HCT116 (cell line): ENCODE measurements at regions not wholly inside any gene's neighbourhood (a gene's known extent, or its start where the extent isn't known, plus 50 kb on each side); places are given as distances from the start of the nearest gene placed in this dataset.

Experiments used
- ATAC-seq: fragments of 200-7000 bp; cut with Tn5 transposase; 2 replicates; pipeline ENCODE4 v1.9.1; 2020; ENCODE audit warnings: mild to moderate bottlenecking, moderate library complexity
- BruUV-seq: library from RNA; stranded (reverse); fragments of 400-500 nt; replicated peaks from 2 replicates; lab custom pipeline; 2021; lab: Mats Ljungman, UMichigan
- CTCF ChIA-PET: fragments of 300-600 bp; sonication (Branson Sonifier 250); formaldehyde crosslinking; loops from one replicate; lab custom pipeline; 2021; ENCODE audit warnings: antibody characterized with exemption; lab: Charles Lee
- POLR2A ChIA-PET: fragments of 300-600, 350-600 bp; sonication (Branson Sonifier 250); formaldehyde crosslinking; loops from one replicate; lab custom pipeline; 2021; ENCODE audit warnings: antibody characterized with exemption; lab: Charles Lee
- RAD21 ChIA-PET, 2 experiments: fragments of 300-600 bp; sonication (Branson Sonifier 250); formaldehyde crosslinking; loops; one replicate each; lab custom pipeline; 2023; ENCODE audit warnings: low total read pairs in 2 of 2; ENCODE audit not compliant: uncharacterized antibody in 2 of 2, unreplicated experiment in 2 of 2, low non-redundant PET in 1 of 2; lab: Charles Lee
- DNase-seq: peaks from one replicate; pipeline ENCODE4 v3.0.0-alpha.2; 2010; ENCODE audit warnings: low read depth, low spot score
- H2AFZ ChIP-seq: fragments of 200-600 bp; shearing (Covaris generic), sonication (generic); 2 replicates; pipeline ENCODE4 v1.6.1; 2017; ENCODE audit warnings: low read depth, mixed run types, mixed read lengths, antibody characterized with exemption, low read length; ENCODE audit not compliant: poor library complexity, severe bottlenecking
- H3K27ac ChIP-seq: 2 replicates; pipeline ENCODE4 v1.5.1; 2012; ENCODE audit warnings: low read depth, low read length
- H3K27me3 ChIP-seq: fragments of 200-600 bp; sonication (generic); 2 replicates; pipeline ENCODE4 v1.6.1; 2016; ENCODE audit warnings: mixed run types, low read length, mixed read lengths; ENCODE audit not compliant: insufficient read depth
- H3K36me3 ChIP-seq, 2 experiments: fragments of 200-500 bp in 1 of 2; fragments of 200-600 bp in 1 of 2; sonication (Bioruptor generic) in 1 of 2; sonication (generic) in 1 of 2; 2 replicates each; pipeline versions ENCODE4 v1.5.1 to v1.6.1; 2014 to 2016; ENCODE audit warnings: low read length in 2 of 2, inconsistent platforms in 1 of 2, mixed read lengths in 1 of 2, mixed run types in 1 of 2; ENCODE audit not compliant: insufficient read depth in 2 of 2, control insufficient read depth in 1 of 2
- H3K4me1 ChIP-seq, 2 experiments: fragments of 200-600 bp in 1 of 2; sonication (generic) in 1 of 2; 2 replicates each; pipeline versions ENCODE4 v1.5.1 to v1.6.1; 2012 to 2017; ENCODE audit warnings: low read length in 2 of 2, inconsistent platforms in 1 of 2, mild to moderate bottlenecking in 1 of 2, mixed read lengths in 1 of 2, mixed run types in 1 of 2, moderate library complexity in 1 of 2; ENCODE audit not compliant: insufficient read depth in 2 of 2, control insufficient read depth in 1 of 2
- H3K4me2 ChIP-seq: fragments of 200-600 bp; sonication (generic); 2 replicates; pipeline ENCODE4 v1.6.1; 2017; ENCODE audit warnings: mixed run types, low read length, mixed read lengths
- H3K4me3 ChIP-seq, 2 experiments: fragments of 200-600 bp in 1 of 2; sonication (generic) in 1 of 2; replicated peaks in 1 of 2; 2 replicates each; pipeline ENCODE4 v1.5.1; 2011 to 2016; ENCODE audit warnings: low read length in 2 of 2, control low read depth in 1 of 2, low read depth in 1 of 2, mild to moderate bottlenecking in 1 of 2, mixed read lengths in 1 of 2, mixed run types in 1 of 2
- H3K79me2 ChIP-seq: fragments of 200-600 bp; sonication (generic); 2 replicates; pipeline ENCODE4 v1.6.1; 2017; ENCODE audit warnings: mild to moderate bottlenecking, mixed run types, low read length, moderate library complexity, mixed read lengths; ENCODE audit not compliant: insufficient read depth
- H3K9ac ChIP-seq: fragments of 200-600 bp; sonication (generic); 2 replicates; pipeline ENCODE4 v1.6.1; 2016; ENCODE audit warnings: low read length, mixed read lengths
- H3K9me2 ChIP-seq: fragments of 200-600 bp; sonication (generic), shearing (Covaris generic); 2 replicates; pipeline ENCODE4 v1.6.1; 2017; ENCODE audit warnings: mixed run types, mild to moderate bottlenecking, moderate library complexity; ENCODE audit not compliant: insufficient read depth
- H3K9me3 ChIP-seq, 2 experiments: fragments of 200-500 bp in 1 of 2; fragments of 200-600 bp in 1 of 2; sonication (Bioruptor generic) in 1 of 2; sonication (generic) in 1 of 2; 2 replicates each; pipeline ENCODE4 v1.6.1; 2014 to 2017; ENCODE audit warnings: low read length in 2 of 2, mixed read lengths in 2 of 2, inconsistent platforms in 1 of 2, low read depth in 1 of 2, mild to moderate bottlenecking in 1 of 2, mixed run types in 1 of 2, moderate library complexity in 1 of 2; ENCODE audit not compliant: control insufficient read depth in 1 of 2, insufficient read depth in 1 of 2
- H4K20me1 ChIP-seq: fragments of 200-600 bp; sonication (generic), shearing (Covaris generic); 2 replicates; pipeline ENCODE4 v1.6.1; 2017; ENCODE audit warnings: mixed run types, mild to moderate bottlenecking, moderate library complexity; ENCODE audit not compliant: insufficient read depth
- CBX3 ChIP-seq: IDR thresholded peaks from 2 replicates; pipeline ENCODE4 v1.6.1; 2012; ENCODE audit warnings: low read depth
- CEBPB ChIP-seq: IDR thresholded peaks from 2 replicates; pipeline ENCODE4 v1.6.1; 2012; ENCODE audit warnings: low read depth
- EGR1 ChIP-seq: IDR thresholded peaks from 2 replicates; pipeline ENCODE4 v1.6.1; 2012; ENCODE audit warnings: low read depth
- ELF1 ChIP-seq: IDR thresholded peaks from 2 replicates; pipeline ENCODE4 v1.6.1; 2012; ENCODE audit warnings: low read depth, borderline replicate concordance
- EZH2 ChIP-seq: fragments of 200-600 bp; sonication (generic); IDR thresholded peaks from 2 replicates; pipeline ENCODE4 v1.6.1; 2017; ENCODE audit warnings: antibody characterized with exemption, mixed run types
- EZH2phosphoT487 ChIP-seq: fragments of 200-600 bp; IDR thresholded peaks from 2 replicates; pipeline ENCODE4 v1.6.1; 2018; ENCODE audit warnings: antibody characterized with exemption, borderline replicate concordance
- FOSL1 ChIP-seq: IDR thresholded peaks from 2 replicates; pipeline ENCODE4 v1.6.1; 2012; ENCODE audit warnings: low read depth
- POLR2A ChIP-seq: IDR thresholded peaks from 2 replicates; pipeline ENCODE4 v1.7.0; 2011; ENCODE audit warnings: borderline replicate concordance; ENCODE audit not compliant: insufficient read depth, insufficient read length; ENCODE audit errors: extremely low read depth
- POLR2AphosphoS5 ChIP-seq: IDR thresholded peaks from 2 replicates; pipeline ENCODE4 v1.6.1; 2011; ENCODE audit warnings: mild to moderate bottlenecking, low read depth, low read length, moderate library complexity
- RAD21 ChIP-seq: IDR thresholded peaks from 2 replicates; pipeline ENCODE4 v1.6.1; 2012; ENCODE audit warnings: low read depth, mild to moderate bottlenecking
- SP1 ChIP-seq: IDR thresholded peaks from 2 replicates; pipeline ENCODE4 v1.6.1; 2012; ENCODE audit warnings: low read depth
- SRF ChIP-seq: IDR thresholded peaks from 2 replicates; pipeline ENCODE4 v1.6.1; 2012; ENCODE audit warnings: low read depth
- TCF7L2 ChIP-seq: IDR thresholded peaks from 2 replicates; pipeline ENCODE4 v1.7.0; 2011; ENCODE audit warnings: borderline replicate concordance, inconsistent platforms; ENCODE audit not compliant: insufficient read depth, insufficient read length; ENCODE audit errors: extremely low read depth
- YY1 ChIP-seq: IDR thresholded peaks from 2 replicates; pipeline ENCODE4 v1.6.1; 2011; ENCODE audit warnings: low read length, low read depth, moderate library complexity, mild to moderate bottlenecking; ENCODE audit not compliant: insufficient replicate concordance; ENCODE audit errors: extremely low read depth
- ZFX ChIP-seq: fragments of 450-650 bp; IDR thresholded peaks from 2 replicates; pipeline ENCODE4 v1.6.1; 2017
- intact Hi-C: fragments of 100-400 bp; cut with micrococcal nuclease; formaldehyde crosslinking; loops from 2 replicates; pipeline ENCODE4 v1.10.0; 2022
- TF ChIP-seq, protein P1 (sequence below), 3 experiments: fragments of 200-600 bp in 1 of 3; sonication (generic) in 1 of 3; IDR thresholded peaks in 2 of 3; conservative IDR thresholded peaks in 1 of 3; 2 replicates each; pipeline ENCODE4 v1.5.1; 2012 to 2017; ENCODE audit warnings: low read depth in 2 of 3, low read length in 2 of 3, antibody characterized with exemption in 1 of 3, borderline replicate concordance in 1 of 3, control low read depth in 1 of 3, mild to moderate bottlenecking in 1 of 3, mixed read lengths in 1 of 3, mixed run types in 1 of 3, moderate library complexity in 1 of 3; ENCODE audit not compliant: insufficient read depth in 1 of 3
- TF ChIP-seq, protein P2 (sequence below): IDR thresholded peaks from 2 replicates; pipeline ENCODE4 v1.6.1; 2012
- TF ChIP-seq, protein P3 (sequence below): IDR thresholded peaks from 2 replicates; pipeline ENCODE4 v1.6.1; 2012; ENCODE audit warnings: low read depth
- TF ChIP-seq, protein P4 (sequence below): IDR thresholded peaks from 2 replicates; pipeline ENCODE4 v1.6.1; 2011; ENCODE audit warnings: mild to moderate bottlenecking, low read length, moderate library complexity; ENCODE audit not compliant: insufficient replicate concordance; ENCODE audit errors: extremely low read depth
- TF ChIP-seq, protein P5 (sequence below): IDR thresholded peaks from 2 replicates; pipeline ENCODE4 v1.6.1; 2012

DNA sequence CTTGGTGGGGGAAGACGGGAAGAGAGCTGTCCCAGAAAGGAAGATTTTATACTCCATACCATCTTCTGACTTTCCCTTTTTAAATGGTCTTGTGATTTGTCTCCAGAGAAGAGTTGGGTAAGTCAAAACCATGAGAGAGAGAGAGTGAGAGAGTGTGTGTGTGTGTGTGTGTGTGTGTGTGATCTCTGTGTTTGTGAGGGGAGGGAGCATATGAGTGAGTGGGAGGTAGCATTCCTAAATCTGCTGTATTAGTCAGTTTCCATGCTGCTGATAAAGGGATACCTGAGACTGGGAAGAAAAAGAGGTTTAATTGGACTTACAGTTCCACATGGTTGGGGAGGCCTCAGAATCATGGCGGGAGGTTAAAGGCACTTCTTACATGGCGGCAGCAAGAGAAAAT is 102.0 kb upstream of the VANGL1 start:
- H3K79me2 ChIP-seq = no peaks in the 10 kb centered on the region
- H3K4me1 ChIP-seq = no peaks in the 10 kb centered on the region
- ATAC-seq (no peak), DNase-seq (no peak)
- no peaks in the 10 kb centered on the region for H4K20me1 ChIP-seq
- H3K36me3 ChIP-seq = no peaks in the 10 kb centered on the region
- no peak overlapping the region for H3K9ac ChIP-seq
- H3K27me3 ChIP-seq = no peaks in the 10 kb centered on the region
- CTCF ChIA-PET = no interaction called here
- H3K27ac ChIP-seq = no peak overlapping the region
- intact Hi-C loops = no loop called here
- no peak overlapping the region for H3K4me3 ChIP-seq
- H3K4me2 ChIP-seq = no peak overlapping the region
- TF ChIP-seq RAD21 (no peak), EZH2phosphoT487 (no peak), TCF7L2 (no peak), YY1 (no peak), POLR2A (no peak), FOSL1 (no peak), SP1 (no peak), ZFX (no peak), CBX3 (no peak), SRF (no peak), POLR2AphosphoS5 (no peak), EGR1 (no peak), EZH2 (no peak), ELF1 (no peak), CEBPB (no peak)
- TF ChIP-seq, protein P1, sequence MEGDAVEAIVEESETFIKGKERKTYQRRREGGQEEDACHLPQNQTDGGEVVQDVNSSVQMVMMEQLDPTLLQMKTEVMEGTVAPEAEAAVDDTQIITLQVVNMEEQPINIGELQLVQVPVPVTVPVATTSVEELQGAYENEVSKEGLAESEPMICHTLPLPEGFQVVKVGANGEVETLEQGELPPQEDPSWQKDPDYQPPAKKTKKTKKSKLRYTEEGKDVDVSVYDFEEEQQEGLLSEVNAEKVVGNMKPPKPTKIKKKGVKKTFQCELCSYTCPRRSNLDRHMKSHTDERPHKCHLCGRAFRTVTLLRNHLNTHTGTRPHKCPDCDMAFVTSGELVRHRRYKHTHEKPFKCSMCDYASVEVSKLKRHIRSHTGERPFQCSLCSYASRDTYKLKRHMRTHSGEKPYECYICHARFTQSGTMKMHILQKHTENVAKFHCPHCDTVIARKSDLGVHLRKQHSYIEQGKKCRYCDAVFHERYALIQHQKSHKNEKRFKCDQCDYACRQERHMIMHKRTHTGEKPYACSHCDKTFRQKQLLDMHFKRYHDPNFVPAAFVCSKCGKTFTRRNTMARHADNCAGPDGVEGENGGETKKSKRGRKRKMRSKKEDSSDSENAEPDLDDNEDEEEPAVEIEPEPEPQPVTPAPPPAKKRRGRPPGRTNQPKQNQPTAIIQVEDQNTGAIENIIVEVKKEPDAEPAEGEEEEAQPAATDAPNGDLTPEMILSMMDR (IDR thresholded peaks at IDR 0.05 in 2 of 3, conservative IDR thresholded peaks at IDR 0.05 in 1 of 3; ENCODE audit: borderline replicate concordance in 1 of 3, insufficient read depth in 1 of 3, low read depth in 2 of 3, low read length in 2 of 3) = no peak
- TF ChIP-seq, protein P2, sequence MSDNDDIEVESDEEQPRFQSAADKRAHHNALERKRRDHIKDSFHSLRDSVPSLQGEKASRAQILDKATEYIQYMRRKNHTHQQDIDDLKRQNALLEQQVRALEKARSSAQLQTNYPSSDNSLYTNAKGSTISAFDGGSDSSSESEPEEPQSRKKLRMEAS = no peak
- TF ChIP-seq, protein P3, sequence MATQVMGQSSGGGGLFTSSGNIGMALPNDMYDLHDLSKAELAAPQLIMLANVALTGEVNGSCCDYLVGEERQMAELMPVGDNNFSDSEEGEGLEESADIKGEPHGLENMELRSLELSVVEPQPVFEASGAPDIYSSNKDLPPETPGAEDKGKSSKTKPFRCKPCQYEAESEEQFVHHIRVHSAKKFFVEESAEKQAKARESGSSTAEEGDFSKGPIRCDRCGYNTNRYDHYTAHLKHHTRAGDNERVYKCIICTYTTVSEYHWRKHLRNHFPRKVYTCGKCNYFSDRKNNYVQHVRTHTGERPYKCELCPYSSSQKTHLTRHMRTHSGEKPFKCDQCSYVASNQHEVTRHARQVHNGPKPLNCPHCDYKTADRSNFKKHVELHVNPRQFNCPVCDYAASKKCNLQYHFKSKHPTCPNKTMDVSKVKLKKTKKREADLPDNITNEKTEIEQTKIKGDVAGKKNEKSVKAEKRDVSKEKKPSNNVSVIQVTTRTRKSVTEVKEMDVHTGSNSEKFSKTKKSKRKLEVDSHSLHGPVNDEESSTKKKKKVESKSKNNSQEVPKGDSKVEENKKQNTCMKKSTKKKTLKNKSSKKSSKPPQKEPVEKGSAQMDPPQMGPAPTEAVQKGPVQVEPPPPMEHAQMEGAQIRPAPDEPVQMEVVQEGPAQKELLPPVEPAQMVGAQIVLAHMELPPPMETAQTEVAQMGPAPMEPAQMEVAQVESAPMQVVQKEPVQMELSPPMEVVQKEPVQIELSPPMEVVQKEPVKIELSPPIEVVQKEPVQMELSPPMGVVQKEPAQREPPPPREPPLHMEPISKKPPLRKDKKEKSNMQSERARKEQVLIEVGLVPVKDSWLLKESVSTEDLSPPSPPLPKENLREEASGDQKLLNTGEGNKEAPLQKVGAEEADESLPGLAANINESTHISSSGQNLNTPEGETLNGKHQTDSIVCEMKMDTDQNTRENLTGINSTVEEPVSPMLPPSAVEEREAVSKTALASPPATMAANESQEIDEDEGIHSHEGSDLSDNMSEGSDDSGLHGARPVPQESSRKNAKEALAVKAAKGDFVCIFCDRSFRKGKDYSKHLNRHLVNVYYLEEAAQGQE = no peak
- TF ChIP-seq, protein P4, sequence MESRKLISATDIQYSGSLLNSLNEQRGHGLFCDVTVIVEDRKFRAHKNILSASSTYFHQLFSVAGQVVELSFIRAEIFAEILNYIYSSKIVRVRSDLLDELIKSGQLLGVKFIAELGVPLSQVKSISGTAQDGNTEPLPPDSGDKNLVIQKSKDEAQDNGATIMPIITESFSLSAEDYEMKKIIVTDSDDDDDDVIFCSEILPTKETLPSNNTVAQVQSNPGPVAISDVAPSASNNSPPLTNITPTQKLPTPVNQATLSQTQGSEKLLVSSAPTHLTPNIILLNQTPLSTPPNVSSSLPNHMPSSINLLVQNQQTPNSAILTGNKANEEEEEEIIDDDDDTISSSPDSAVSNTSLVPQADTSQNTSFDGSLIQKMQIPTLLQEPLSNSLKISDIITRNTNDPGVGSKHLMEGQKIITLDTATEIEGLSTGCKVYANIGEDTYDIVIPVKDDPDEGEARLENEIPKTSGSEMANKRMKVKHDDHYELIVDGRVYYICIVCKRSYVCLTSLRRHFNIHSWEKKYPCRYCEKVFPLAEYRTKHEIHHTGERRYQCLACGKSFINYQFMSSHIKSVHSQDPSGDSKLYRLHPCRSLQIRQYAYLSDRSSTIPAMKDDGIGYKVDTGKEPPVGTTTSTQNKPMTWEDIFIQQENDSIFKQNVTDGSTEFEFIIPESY = no peak
- TF ChIP-seq, protein P5, sequence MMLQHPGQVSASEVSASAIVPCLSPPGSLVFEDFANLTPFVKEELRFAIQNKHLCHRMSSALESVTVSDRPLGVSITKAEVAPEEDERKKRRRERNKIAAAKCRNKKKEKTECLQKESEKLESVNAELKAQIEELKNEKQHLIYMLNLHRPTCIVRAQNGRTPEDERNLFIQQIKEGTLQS = no peak
- no peaks in the 10 kb centered on the region for H3K9me3 ChIP-seq
- RAD21 ChIA-PET = no interaction called here
- no peak overlapping the region for H2AFZ ChIP-seq
- no TSS peak for BruUV-seq
- POLR2A ChIA-PET = no interaction called here
- H3K9me2 ChIP-seq = no peaks in the 10 kb centered on the region
